ENCODE measurements at regions not wholly inside any gene's neighbourhood (a gene's known extent, or its start where the extent isn't known, plus 50 kb on each side); places are given as distances from the start of the nearest gene placed in this dataset.

- TF ChIP-seq CTCF (IDR thresholded peaks at IDR 0.05) (no peak), POLR2A (IDR thresholded peaks at IDR 0.05) (no peak)
These were observed 259.7 kb downstream of the CDH10 start for GRCh38 chr5:24385070-24385469.
